Mesenteric fat pad (tissue), 1 donor: ENCODE measurements at regions not wholly inside any gene's neighbourhood (a gene's known extent, or its start where the extent isn't known, plus 50 kb on each side); places are given as distances from the start of the nearest gene placed in this dataset.
"Not testable (repeated sequence)": the region's sequence is repeated elsewhere in the genome, so short reads cannot be mapped to it uniquely, and the experiment has no call there.

Experiments
- DNase-seq: peaks from one replicate; pipeline ENCODE4 v3.0.0-alpha.2; 2020; ENCODE audit warnings: low spot score
- donor health status: DM: yes; HTN: yes; CAD: no.

DNA sequence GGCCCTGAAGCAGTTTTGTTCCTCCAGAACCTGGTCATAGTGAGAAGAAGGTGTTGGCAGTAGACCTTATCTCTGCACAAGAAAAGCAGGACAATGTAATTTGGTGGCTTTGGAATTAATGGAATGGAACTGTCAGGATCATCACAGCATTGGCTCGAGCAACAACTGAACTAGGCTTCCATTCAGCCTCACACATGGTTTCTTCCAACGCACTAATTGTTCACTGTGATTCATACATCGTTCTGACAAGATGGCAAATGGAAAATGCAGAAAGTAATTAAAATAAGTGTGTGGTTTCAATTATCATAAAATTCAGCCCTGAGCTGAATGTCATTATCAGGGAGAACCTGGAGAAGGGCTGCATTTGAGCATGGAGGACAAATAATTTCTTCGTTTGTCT, 80.6 kb downstream of the MFSD1 start:
- no peak for DNase-seq

DNA sequence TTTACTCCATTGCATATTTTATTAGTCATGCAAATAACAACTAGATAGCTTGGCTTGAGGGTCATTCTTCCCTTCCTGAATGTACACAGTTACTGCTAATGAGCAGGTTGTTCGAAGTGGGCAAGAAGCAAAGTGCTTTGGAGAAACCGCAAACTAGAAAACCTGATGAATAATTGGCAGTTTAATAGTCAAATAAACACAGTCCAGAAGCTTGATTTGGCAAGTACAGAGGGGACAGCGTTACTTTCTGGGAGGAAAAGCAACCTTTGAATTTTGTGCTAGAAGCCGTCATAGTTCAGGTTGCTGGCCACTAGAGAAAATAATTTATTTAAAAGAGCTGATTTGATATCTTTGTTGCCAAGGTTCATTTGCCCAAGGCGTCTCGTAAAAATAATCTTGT, 94.9 kb downstream of the MFSD1 start:
- DNase-seq = no peak

DNA sequence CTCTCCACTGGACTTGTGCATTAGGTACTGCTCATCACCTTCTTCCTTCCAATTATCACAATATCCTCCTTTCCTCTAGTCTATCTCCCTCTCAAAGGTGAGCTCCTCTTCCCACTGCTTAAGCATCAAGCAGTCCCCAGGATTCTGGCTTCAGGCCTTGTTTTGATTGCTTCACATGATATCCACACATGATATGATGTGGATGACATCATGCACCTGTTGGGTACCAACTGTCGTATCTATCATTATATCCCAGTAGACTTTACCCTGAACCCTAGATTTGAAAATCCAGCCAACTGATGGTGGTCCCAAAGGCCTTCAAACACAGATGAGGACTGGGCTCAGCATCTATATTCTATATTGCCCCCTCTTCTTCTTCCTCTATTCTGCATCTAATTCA, 104.9 kb downstream of the MFSD1 start:
- DNase-seq = no peak

DNA sequence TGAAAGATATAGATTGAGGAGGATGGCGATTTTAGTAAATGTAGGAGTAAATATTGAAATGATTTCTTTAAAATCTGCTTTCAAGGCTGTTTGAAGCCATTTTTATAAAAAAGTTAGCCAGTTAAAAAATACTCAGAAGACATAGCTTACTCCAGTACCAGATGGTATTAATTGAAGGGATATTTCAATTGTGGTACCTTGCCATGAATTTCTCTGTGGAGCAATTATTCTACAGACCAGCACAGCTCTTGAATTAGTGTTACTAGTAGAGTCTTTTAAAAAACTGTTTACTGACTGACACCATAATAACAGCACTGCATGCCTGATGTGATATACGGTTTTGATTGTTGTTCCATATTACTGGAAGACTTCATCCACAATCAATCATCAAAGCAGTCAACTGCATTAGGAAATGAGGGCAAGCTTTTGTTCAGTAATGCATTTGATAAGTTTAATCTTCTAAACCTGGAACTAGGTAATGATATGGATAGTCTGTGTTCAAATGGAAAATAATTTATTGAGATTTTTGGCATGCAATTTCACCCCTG, 106.4 kb downstream of the MFSD1 start:
- DNase-seq = no peak

DNA sequence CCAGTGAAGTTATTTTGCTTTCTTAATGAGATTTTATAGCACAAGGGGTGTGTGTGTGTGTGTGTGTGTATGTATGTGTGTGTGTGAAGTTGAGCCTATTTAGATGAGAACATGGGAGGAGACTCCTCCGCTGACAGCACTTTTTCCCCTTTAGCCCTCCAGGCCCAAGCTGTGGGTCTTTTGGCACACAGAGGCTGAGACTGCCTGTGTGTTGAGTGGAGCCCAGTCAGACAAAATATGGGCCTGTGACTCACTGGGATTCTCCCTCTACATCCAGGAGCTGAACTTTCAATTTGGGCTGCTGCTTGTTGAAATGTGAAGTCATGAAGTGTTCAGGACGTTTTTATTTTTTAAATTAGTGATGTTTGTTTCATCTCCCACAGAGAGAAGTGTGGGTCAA, 108.0 kb downstream of the MFSD1 start:
- DNase-seq = no peak

DNA sequence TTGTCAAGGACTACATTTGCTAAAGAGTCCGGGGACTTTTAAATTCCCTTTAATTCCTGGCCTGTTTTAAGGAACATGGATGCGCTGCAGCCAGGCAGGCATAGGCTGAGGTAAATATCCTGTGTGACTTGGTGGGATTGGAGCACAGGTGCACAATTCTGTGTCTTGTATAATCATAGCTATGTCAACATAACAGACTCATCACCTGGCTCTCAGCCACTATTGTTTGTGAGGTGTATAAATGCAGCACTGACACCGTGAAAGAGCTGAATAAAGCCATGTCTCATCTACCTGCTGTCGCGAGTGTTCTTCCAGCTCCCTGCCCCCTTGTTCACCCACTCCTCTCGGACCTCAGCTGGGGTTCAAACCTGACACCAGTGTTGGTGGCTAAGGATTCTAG, 109.7 kb downstream of the MFSD1 start:
- no peak for DNase-seq

DNA sequence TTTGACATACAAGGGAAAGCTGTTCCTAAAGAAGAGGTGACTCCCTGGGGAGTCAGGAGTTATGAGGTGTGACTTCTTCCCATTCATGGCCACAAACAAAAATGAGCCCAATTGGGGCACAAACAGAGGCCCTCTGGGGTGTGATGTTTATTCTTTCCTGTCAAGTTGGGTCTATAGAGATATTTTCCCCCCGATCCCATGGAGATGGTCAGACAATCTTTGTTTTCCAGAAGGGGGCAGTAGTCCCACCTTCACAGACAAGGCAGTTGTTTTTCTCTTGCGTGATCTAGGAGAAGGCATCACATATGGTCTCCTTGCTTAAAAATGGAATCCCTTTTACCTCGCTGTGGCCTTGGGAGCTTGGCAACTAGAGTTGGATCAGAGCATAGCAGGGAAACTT, 110.3 kb downstream of the MFSD1 start:
- no peak for DNase-seq

DNA sequence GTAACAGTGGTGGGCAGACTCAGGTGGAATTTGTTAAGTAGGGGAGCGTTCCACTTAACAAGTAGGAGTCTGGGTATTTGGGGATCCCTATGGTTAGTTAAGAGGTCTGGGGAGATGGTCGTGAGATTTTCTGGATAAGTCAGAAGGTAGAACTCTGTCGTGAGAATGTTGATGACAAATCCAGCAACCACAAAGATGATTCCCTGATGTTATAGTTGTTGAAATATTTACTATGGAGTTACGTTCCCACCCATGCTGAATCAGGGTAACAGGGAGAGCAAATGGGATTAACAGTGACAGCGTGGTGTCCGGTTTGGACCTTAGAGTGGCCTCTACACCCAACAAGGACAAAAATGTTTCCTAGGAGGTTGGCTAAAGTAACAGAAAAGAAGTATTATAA, 110.8 kb downstream of the MFSD1 start:
- no peak for DNase-seq

DNA sequence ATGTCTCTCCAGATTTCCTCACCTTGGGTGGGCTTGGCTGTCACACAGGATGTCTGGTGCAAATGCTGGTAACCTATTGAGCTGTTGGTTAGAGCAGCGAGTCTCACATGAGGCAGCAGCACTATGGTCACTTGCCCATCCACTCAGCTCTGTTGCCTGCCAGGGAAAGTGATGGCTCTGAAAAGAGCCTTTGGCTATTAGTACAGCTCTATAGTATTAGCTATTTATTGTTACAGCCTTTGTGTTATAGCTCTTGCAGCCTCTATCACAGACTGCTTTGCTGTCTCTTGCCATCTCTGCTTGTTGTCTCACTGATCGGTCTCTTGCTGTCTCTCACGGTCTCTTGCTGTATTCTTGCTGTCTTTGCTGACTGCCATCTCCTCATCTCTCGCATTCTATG, 114.3 kb downstream of the MFSD1 start:
- DNase-seq = no peak

DNA sequence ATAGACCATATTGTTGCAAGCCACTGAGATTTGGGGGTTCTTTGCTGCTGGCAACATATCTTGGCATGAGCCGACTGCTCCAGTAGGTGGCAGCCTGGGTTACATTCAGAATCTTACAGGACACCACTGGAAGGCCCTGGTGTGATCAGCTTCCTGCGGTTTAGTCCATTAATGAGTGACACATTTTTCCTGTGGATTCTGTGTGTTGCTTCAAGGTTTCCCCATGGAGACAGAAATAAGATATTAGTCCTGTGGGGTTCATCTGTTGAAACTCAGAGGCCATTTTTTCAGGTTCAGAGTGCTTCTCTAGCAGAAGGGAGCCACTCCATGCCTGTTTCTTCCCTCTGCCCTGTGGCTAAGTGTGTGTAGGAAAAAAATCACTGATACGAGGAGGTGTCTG, 116.2 kb downstream of the MFSD1 start:
- DNase-seq = no peak

DNA sequence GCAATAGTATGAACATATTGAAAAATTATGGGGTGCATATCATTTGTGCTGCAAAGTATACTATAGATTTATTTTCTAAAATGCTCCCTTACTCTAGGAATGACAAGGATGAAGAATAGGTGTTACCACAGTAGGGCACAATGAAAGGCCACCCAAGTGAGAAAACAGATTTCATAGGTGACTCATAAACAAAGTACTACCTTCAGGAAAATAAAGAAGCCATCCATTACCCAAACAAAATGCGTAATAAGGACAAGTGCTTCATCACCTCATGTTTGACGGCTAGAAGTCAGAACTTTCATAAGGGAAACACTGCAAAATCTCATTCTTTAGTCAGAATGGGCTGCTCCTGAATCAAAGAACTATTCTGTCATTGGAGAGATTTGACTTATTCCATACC, 116.6 kb downstream of the MFSD1 start:
- no peak for DNase-seq

DNA sequence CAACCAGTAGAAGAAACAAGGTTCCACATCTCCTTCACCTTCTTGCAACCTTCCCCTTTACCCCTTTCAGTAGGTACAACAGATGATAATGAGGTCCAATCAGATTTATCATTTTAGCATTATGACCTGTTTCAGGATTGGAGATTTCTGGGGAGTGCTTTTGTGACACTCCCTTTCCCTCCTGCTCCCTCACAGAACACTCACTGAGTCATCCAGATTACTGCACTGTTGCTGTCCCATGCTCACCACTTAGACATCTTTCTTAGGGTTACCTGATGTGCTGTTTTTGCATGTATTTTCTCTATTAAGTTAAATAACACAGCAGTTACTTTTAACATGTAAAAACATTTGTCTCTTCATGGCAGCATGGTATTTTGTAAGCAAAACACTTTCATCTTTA, 118.5 kb downstream of the MFSD1 start:
- DNase-seq = no peak

DNA sequence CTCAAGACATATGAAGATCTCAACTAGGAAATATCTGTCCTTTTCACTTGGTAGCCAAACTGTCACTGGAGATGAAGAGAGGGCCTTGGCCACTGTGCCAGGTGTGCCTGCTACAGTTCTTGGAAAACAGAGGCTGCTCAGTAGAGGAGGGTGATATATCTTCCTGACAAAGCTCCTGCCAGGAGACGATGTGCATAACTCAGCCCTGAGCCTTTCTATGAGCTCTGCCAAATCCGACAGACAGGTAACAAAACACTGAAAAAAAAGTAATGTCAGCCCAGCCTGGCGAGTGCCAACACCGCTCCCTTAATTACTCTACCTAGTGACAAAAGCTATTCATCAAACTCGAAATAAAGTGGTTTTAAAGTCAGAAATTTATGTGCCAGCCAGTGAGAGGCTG, 123.2 kb downstream of the MFSD1 start:
- DNase-seq = no peak

DNA sequence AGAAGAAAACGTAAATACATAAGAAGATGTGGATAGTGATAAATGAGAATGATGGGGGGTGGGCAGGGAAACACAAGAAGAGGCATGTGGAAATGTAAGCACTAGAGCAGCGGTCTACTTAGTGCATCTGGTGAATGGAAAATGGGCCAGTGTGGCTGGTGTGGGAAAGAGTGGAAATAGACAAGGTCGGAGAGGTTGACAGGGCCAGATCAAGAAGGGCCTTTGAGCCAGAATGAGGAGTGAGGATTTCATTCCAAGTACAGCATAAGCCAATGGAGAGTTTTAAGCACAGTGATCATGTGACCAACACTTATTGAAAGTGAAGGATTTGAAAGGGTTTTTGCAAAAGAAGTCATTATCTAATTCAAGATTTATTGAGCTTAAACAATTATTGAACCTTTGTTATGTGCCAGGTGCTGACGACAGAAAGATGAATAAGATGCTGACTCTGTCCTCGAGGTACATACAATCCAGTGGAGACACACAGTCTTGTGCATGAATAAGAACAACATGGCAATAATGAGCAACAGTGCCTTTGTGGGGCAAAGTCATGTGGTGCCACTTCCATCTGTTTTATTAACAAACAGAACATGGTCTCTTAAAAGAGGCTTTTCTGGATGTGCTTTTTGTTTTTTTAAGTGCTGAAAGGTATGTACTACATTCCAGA, 124.1 kb downstream of the MFSD1 start:
- no peak for DNase-seq

DNA sequence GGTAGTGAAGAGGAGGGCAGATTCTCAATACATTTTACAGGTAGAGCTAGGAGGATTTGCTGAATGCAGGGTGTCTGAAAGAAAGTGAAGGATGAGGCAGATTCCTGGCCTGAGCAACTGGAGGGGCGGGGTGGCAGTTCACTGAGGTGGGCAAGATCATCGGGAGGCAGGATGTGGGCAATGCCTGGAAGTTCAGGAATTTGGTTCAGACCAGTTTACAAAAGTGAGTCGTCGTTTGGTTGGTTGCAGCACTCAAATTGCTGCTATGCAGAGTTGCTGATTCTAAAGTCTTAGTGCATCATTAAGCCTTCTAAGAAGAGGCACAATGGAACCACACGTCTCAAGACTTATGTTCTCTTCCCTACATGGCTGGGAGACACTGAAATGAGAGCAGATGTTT, 134.0 kb downstream of the MFSD1 start:
- DNase-seq = no peak

DNA sequence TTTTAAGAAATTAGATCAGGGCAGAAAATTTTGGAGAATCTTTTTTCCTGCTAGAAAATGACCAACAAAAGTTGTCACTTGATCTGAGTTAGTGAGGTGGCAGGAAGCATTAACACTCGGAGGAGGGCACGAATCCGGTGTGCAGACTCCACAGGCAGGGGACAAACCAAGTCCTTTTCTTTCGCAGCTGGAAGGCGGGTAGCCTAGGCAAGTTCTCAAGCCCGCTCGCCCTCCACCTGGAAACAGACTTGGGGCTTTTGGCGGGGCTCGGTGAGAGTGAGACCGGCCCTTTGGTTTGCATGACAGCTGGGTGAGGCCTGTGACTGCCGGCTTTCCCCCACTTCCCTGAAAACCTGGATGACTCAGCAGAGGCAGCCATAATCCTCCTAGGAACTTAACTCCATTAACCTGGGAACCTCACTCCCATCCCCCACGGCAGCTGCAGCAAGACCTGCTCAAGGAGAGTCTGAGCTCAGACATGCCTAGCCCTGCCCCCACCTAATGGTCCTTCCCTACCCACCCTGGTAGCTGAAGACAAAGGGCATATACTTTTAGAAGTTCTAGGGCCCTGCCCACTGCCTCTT, 134.8 kb downstream of the MFSD1 start:
- no peak for DNase-seq

DNA sequence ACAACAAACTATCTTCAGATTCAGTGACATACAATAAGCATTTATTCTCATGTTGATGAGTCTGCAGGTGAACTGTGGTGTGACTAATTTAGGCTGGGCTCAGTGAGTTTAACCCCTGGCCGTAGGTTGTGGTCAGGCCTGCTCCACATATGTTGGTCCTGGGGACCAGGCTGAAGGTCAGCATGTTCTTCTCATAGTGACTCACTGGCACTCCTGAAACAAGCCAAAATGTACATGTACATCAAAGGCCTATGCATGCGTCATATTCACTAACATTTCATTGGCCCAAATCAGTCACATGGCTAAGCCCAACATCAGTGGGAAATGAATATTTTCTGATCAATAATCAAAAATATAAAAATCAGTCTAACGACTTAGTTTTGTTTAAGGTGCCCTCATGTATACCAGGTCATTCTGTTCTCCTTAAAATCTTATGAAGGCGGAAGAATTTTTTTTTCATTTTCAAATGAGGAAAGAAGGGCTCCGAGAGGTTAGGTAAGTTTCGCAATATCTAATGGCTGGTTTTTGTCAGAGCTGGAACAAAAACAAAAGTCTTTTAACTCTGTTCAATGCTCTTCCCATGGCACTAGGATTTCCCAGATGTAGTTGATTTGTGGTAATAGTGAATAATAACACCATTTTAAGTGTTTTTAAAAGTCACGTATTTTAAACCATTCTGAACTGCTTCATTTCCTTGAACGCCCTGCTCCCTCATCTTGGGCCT, 148.5 kb downstream of the MFSD1 start:
- no peak for DNase-seq

DNA sequence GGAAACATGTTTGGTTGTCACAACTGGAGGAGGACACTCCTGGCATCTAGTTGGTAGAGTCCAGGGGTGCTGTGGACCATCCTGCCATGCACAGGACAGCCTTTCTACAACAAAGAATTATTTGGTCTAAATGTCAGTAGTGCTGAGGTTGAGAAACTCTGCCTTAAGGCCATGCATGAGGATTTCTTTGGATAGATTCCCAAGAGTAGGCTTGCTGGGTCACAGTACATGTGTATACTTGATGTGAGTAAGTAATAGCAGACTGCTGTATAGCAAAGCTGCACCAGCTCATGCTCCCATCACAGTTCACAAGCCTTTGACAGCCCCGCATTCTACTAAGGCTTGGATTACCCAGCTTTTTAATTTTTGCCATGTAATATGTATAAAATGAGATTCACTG, 151.3 kb downstream of the MFSD1 start:
- no peak for DNase-seq

DNA sequence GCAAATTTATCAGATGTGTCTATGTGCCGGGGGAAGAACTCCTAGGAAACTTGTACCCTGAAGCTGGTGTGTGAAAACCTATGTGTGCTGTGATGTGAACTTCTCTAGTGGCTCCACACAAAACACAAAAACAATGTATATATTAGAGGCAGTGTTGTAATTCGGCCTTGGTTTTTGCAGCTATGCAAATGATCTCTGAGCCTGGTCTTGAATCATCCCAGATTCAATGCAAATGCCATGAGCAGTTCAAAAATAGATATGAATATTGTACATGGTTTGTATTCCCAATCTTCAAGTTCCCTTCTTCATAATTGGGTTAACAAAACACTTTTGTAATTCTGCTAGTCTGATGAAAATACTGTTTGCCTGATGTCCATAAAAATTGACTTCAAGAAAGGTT, 152.6 kb downstream of the MFSD1 start:
- DNase-seq = no peak

DNA sequence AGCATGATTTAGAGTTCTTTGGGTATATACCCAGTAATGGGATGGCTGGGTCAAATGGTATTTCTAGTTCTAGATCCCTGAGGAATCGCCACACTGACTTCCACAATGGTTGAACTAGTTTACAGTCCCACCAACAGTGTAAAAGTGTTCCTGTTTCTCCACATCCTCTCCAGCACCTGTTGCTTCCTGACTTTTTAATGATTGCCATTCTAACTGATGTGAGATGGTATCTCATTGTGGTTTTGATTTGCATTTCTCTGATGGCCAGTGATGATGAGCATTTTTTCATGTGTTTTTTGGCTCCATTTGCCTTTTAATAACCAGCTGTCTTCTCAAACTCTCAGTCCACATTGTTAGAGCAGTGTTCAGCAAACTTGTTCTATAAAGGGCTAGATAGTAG, 155.9 kb downstream of the MFSD1 start:
- not testable (repeated sequence) for DNase-seq

DNA sequence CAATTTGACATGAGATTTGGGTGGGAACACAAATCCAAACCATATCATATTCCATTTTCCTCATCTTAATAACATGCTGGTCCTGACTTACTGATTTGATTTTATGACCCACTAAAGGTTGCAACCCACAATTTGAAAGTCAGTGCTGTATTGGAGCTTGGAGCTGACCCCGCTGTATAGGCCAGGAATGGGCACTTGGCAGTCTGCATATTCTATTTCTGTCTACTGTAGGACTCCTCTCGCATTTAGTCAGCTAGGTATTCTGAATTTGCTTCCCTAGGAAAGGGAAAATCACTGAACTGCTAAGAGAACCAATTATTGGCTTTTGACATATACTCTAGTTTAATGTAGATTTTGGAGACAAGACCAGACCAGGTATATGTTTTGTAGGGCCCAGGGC, 157.0 kb downstream of the MFSD1 start:
- DNase-seq = no peak

DNA sequence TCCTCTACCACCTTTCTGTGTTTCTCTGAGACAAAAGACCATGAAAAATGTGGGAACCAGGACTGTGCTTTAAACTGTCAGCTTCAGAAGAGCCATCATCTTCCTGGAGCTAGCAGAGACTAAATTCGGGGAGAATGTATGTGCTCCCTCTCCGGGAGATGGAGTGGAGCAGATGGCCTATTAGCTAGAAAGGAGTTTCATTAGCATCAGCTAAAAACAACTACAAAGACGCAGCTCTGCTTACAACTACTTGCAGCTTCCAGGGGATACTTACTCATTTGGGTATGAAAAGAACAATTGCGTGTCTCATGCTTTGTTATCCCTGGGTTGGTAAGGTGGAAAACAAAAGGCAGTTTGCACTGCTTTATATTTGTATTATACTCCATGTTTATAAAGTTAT, 159.6 kb downstream of the MFSD1 start:
- no peak for DNase-seq

DNA sequence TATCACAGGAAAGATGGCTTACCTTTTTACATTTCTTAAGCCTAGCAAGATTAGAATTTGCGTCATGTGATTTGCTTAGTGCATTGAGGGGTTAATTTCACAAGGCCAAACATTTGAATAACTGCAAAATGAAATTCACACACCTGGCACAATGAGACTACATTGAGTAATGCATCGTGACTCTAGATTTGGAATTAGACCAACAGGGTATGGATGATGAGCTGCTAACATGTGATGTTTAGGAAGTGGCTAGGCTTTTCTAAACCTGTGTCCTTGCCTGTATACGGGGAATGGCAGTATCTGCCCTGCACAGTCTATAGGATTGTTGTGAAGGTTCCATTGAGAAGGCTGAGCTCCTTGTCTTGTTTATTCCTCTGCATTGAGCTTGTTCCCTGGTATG, 160.1 kb downstream of the MFSD1 start:
- no peak for DNase-seq
